ENCODE measurements at regions not wholly inside any gene's neighbourhood (a gene's known extent, or its start where the extent isn't known, plus 50 kb on each side); places are given as distances from the start of the nearest gene placed in this dataset.

DNA sequence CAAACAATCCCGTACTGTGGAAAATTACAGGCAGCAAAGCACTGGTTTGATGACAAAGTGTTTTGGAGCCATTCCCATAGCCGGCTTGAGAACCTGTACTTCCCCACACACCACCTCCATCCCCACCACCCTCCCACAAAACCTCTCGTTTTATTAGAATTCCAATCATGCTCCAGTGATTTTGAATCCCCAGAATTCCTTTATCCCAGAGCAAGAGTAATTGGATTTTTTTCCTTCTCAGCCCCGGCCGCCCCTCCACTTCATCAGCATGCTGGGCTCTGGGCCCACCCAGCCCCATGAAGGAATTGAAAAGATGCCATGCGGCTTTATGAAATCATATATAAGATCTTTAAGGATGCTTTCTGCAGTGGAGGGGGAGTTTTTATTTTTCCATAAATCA, 136.6 kb downstream of the OMA1 start:
- no peak for TF ChIP-seq CTCF (IDR thresholded peaks at IDR 0.05 in 4 of 5, conservative IDR thresholded peaks at IDR 0.05 in 1 of 5)
- TF ChIP-seq POLR2A (IDR thresholded peaks at IDR 0.05) = no peak
